Gastrocnemius medialis (tissue), 4 donors: ENCODE measurements at regions not wholly inside any gene's neighbourhood (a gene's known extent, or its start where the extent isn't known, plus 50 kb on each side); places are given as distances from the start of the nearest gene placed in this dataset.

Experiments used
- POLR2A ChIP-seq, 2 donors: fragments of 450-650 bp; IDR thresholded peaks; one replicate each; pipeline ENCODE4 v1.6.1; 2017; ENCODE audit warnings: antibody characterized with exemption in 2 of 2, mild to moderate bottlenecking in 2 of 2, moderate library complexity in 2 of 2
- TF ChIP-seq, protein P1 (sequence below), 5 experiments: fragments of 450-650 bp in 3 of 5; fragments of 200-600 bp in 2 of 5; sonication (generic) in 2 of 5; IDR thresholded peaks in 4 of 5; conservative IDR thresholded peaks in 1 of 5; 1 replicate in 4 of 5; 2 replicates in 1 of 5; pipeline ENCODE4 v1.5.1; 2016 to 2019; ENCODE audit warnings: antibody characterized with exemption in 5 of 5, mild to moderate bottlenecking in 3 of 5, moderate library complexity in 3 of 5

DNA sequence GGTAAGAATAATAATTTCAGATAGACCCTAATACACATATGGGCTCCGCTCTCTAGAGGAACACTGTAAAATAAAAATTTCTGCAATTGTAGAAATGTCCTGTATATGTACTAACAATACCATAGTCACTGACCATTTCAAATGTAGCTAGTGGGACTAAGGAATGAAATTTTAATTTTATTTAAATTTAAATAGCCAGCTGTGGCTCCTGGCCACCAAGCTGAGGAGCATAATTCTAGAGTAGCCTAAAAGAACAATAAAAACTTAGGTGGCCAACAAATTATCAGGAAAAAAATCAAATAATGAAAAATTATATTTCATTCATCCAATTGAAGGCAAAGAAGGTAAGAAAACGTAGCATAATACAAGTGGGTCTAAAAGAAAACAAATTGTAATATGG, 240.9 kb upstream of the MIR17HG start:
- TF ChIP-seq, protein P1, sequence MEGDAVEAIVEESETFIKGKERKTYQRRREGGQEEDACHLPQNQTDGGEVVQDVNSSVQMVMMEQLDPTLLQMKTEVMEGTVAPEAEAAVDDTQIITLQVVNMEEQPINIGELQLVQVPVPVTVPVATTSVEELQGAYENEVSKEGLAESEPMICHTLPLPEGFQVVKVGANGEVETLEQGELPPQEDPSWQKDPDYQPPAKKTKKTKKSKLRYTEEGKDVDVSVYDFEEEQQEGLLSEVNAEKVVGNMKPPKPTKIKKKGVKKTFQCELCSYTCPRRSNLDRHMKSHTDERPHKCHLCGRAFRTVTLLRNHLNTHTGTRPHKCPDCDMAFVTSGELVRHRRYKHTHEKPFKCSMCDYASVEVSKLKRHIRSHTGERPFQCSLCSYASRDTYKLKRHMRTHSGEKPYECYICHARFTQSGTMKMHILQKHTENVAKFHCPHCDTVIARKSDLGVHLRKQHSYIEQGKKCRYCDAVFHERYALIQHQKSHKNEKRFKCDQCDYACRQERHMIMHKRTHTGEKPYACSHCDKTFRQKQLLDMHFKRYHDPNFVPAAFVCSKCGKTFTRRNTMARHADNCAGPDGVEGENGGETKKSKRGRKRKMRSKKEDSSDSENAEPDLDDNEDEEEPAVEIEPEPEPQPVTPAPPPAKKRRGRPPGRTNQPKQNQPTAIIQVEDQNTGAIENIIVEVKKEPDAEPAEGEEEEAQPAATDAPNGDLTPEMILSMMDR (IDR thresholded peaks at IDR 0.05 in 4 of 5, conservative IDR thresholded peaks at IDR 0.05 in 1 of 5), result no peak
- TF ChIP-seq POLR2A (IDR thresholded peaks at IDR 0.05), result no peak
